Right atrium auricular region (tissue), 2 donors: ENCODE measurements at regions not wholly inside any gene's neighbourhood (a gene's known extent, or its start where the extent isn't known, plus 50 kb on each side); places are given as distances from the start of the nearest gene placed in this dataset.

Source experiments
- DNase-seq: peaks from one replicate; pipeline ENCODE4 v3.0.0-alpha.2; 2019; ENCODE audit warnings: low spot score
- H3K27ac ChIP-seq, 2 donors: fragments of 200-600 bp; sonication (generic); 1 replicate in 1 of 2; 2 replicates in 1 of 2; pipeline ENCODE4 v1.5.1; 2016 to 2019
- H3K27me3 ChIP-seq, 2 donors: fragments of 200-600 bp; sonication (generic); one replicate each; pipeline versions ENCODE4 v1.5.1 to v1.6.0; 2017 to 2019
- H3K36me3 ChIP-seq: fragments of 200-600 bp; sonication (generic); one replicate; pipeline ENCODE4 v1.5.1; 2016
- H3K4me1 ChIP-seq, 2 donors: fragments of 200-600 bp; sonication (generic); one replicate each; pipeline versions ENCODE4 v1.5.1 to v1.6.0; 2017 to 2019
- H3K4me3 ChIP-seq, 2 donors: fragments of 200-600 bp; sonication (generic); 1 replicate in 1 of 2; 2 replicates in 1 of 2; pipeline ENCODE4 v1.5.1; 2017 to 2019; ENCODE audit warnings: mild to moderate bottlenecking in 1 of 2, moderate library complexity in 1 of 2
- H3K9me3 ChIP-seq, 2 donors: fragments of 200-600 bp; sonication (generic); one replicate each; pipeline ENCODE4 v1.5.1; 2019
- TF ChIP-seq, protein P1 (sequence below), 2 donors: fragments of 200-600 bp; sonication (generic); IDR thresholded peaks; one replicate each; pipeline ENCODE4 v1.5.1; 2019; ENCODE audit warnings: antibody characterized with exemption in 2 of 2

DNA sequence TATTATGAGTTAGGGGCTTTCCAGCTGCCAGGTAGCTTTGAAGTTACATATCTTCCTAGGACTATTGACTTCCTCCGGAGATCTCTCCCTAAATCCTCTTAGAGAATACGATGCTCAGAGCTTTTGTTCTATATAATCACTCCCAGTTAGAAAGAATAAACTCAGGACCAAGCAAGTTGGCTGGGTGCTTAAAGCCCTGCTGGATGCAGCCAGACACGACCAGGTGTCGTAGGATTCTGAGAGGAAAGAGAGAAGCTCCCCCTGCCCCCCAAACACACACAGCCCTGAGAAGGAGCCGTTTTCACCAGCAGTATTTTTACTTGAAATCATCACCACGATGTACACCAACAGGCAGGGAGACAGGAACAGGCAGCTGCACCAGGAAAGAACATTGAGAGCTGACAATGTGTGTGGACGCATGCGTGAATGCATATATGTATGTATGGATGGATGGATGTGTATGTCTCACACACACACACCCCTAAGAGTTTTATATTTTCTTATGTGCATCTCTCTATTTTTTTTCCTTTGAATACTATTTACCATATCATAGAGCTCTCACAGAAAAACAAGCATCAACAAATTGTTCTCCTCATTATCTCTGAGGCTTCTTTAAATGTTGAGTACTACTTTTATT lies 382.6 kb downstream of the EPHA4 start:
- TF ChIP-seq, protein P1, sequence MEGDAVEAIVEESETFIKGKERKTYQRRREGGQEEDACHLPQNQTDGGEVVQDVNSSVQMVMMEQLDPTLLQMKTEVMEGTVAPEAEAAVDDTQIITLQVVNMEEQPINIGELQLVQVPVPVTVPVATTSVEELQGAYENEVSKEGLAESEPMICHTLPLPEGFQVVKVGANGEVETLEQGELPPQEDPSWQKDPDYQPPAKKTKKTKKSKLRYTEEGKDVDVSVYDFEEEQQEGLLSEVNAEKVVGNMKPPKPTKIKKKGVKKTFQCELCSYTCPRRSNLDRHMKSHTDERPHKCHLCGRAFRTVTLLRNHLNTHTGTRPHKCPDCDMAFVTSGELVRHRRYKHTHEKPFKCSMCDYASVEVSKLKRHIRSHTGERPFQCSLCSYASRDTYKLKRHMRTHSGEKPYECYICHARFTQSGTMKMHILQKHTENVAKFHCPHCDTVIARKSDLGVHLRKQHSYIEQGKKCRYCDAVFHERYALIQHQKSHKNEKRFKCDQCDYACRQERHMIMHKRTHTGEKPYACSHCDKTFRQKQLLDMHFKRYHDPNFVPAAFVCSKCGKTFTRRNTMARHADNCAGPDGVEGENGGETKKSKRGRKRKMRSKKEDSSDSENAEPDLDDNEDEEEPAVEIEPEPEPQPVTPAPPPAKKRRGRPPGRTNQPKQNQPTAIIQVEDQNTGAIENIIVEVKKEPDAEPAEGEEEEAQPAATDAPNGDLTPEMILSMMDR (IDR thresholded peaks at IDR 0.05) = no peak
- Histone ChIP-seq H3K27me3 (no peaks in the 10 kb centered on the region), H3K4me3 (no peak overlapping the region), H3K36me3 (no peaks in the 10 kb centered on the region), H3K4me1 (no peaks in the 10 kb centered on the region), H3K9me3 (peaks cover 0 to 10% of the 10 kb centered on the region in 2 donors), H3K27ac (no peak overlapping the region)
- DNase-seq = no peak

DNA sequence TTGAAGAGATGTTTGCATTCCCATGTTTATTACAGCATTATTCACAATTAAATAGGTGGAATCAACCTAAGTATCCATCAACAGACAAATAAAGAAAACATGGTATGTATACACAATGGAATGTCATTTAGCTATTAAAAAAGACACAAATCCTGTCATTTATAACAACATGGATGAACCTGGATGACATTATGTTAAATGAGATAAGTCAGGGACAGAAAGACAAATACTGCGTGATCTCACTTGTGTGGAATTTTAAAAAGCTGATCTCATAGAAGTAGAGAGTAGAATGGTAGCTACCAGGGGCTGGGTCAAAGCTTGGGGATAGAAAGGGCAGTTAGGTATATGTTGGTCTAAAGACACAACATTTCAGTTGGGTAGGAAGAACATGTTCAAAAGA lies 376.3 kb downstream of the EPHA4 start:
- H3K36me3 ChIP-seq = no peaks in the 10 kb centered on the region
- no peak for DNase-seq
- no peaks in the 10 kb centered on the region for H3K27me3 ChIP-seq
- H3K27ac ChIP-seq = no peak overlapping the region
- H3K4me3 ChIP-seq = no peak overlapping the region
- peaks cover 0 to 10% of the 10 kb centered on the region in 2 donors for H3K9me3 ChIP-seq
- no peaks in the 10 kb centered on the region for H3K4me1 ChIP-seq
- TF ChIP-seq, protein P1 (IDR thresholded peaks at IDR 0.05) = no peak

DNA sequence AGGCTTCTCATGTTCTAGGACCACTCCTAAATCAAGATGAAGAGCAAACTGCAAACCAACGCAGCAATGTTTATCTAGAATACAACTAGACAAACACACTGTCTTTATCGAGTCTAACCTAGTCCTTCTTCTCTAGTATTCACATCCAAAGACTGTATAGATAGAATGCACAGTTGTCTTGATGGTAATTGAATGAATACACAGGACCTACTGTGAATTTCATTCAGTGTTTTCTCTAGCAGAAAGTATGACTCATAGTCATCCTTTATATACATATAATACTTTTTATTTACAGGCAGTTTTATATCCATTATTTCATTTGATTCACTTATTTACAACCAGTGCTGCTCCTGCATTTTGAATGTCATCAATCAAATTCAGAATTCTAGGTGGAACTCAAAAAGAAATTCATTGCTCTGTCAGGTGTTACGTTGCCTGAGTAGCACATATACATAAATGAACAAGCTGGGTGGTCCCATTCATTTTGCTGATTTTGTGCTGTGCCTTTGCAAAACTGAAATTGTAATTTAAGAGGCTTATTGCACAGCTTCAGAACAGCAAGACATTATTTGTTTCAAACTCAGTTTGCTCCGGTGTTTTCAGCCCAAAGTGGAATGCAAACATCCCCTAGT lies 374.8 kb downstream of the EPHA4 start:
- Histone ChIP-seq H3K9me3 (peaks cover 0 to 10% of the 10 kb centered on the region in 2 donors), H3K4me3 (no peak overlapping the region), H3K27ac (no peak overlapping the region), H3K4me1 (no peaks in the 10 kb centered on the region), H3K27me3 (no peaks in the 10 kb centered on the region), H3K36me3 (no peaks in the 10 kb centered on the region)
- TF ChIP-seq, protein P1 (IDR thresholded peaks at IDR 0.05) = no peak
- DNase-seq = no peak

DNA sequence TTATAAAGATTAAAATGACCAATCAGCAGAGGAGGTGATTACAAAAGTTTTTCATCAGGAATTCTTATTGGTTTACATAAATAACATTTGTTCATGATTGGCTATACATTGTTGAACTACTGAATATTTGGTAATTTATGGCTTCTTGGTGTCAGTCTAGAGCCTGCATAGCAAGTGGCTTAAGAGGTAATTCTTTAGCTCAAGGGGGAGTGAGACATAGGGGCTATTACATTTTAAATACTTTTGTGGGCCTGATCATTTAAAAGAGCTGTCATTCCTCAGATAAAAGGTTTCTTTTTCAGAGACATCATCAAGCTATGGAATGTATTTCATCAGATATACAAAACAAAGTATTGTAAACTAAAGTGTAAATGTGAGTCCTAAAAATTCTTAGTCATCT lies 373.8 kb downstream of the EPHA4 start:
- Histone ChIP-seq H3K27ac (no peak overlapping the region), H3K9me3 (peaks cover 0 to 10% of the 10 kb centered on the region in 2 donors), H3K27me3 (no peaks in the 10 kb centered on the region), H3K4me3 (no peak overlapping the region), H3K36me3 (no peaks in the 10 kb centered on the region), H3K4me1 (no peaks in the 10 kb centered on the region)
- TF ChIP-seq, protein P1 (IDR thresholded peaks at IDR 0.05) = no peak
- no peak for DNase-seq

DNA sequence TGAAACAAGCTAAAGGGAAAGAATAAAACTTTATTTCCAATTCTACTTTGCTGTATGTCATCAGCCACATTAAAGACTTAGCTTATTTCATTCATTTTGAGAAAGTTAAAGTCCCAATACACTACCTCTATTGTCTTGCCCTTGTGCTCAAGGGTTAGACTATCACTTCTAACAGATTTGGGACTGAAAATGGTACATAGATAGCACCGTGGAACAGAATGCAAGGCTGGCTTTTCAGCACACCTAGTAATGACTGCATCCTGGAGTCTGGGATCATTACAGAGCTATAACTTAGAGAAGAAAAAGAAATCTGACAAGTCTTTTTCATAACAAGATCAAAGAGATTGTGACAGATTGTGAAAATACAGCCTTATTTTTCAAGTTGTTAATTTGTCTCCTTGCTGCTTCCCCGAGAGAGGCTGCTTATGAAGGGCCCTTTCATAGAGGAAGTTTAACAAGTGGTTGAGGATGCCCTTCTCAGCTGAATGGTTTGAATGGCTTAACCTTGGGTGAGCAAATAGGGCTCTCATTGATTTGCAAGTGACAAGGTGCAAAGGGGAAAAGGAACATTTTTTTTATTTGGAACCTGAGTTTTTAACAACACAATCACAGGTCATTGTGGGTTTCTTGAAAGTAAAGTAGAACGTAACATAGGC lies 371.8 kb downstream of the EPHA4 start:
- Histone ChIP-seq H3K4me1 (no peaks in the 10 kb centered on the region), H3K4me3 (no peak overlapping the region), H3K9me3 (no peaks in the 10 kb centered on the region), H3K27me3 (no peaks in the 10 kb centered on the region), H3K27ac (no peak overlapping the region), H3K36me3 (no peaks in the 10 kb centered on the region)
- TF ChIP-seq, protein P1 (IDR thresholded peaks at IDR 0.05) = no peak
- DNase-seq = no peak
